Aorta (tissue), 5 donors: ENCODE measurements at regions not wholly inside any gene's neighbourhood (a gene's known extent, or its start where the extent isn't known, plus 50 kb on each side); places are given as distances from the start of the nearest gene placed in this dataset.
"Not testable (repeated sequence)": the region's sequence is repeated elsewhere in the genome, so short reads cannot be mapped to it uniquely, and the experiment has no call there.

ENCODE experiments used
- ATAC-seq: fragments of 200-7000 bp; cut with Tn5 transposase; one replicate; pipeline ENCODE4 v1.9.1; 2022; ENCODE audit warnings: moderate library complexity; ENCODE audit not compliant: low FRiP score
- DNase-seq, 2 donors: peaks; one replicate each; pipeline ENCODE4 v3.0.0-alpha.2; 2020
- H3K27ac ChIP-seq, 2 donors: one replicate each; pipeline ENCODE4 v1.5.1; 2013; ENCODE audit warnings: low read length in 2 of 2, mild to moderate bottlenecking in 2 of 2, moderate library complexity in 2 of 2, control low read depth in 1 of 2, inconsistent platforms in 1 of 2, low read depth in 1 of 2
- H3K27me3 ChIP-seq, 2 donors: one replicate each; pipeline ENCODE4 v1.6.1; 2013; ENCODE audit warnings: control low read depth in 1 of 2, low read length in 1 of 2, mild to moderate bottlenecking in 1 of 2, moderate library complexity in 1 of 2; ENCODE audit not compliant: insufficient read depth in 2 of 2, control insufficient read depth in 1 of 2
- H3K36me3 ChIP-seq, 2 donors: one replicate each; pipeline ENCODE4 v1.6.1; 2013; ENCODE audit warnings: control low read depth in 1 of 2, low read length in 1 of 2, mild to moderate bottlenecking in 1 of 2; ENCODE audit not compliant: insufficient read depth in 2 of 2, control insufficient read depth in 1 of 2
- H3K4me1 ChIP-seq, 2 donors: one replicate each; pipeline ENCODE4 v1.6.1; 2013; ENCODE audit warnings: low read length in 2 of 2, control low read depth in 1 of 2, mild to moderate bottlenecking in 1 of 2, moderate library complexity in 1 of 2; ENCODE audit not compliant: insufficient read depth in 2 of 2, control insufficient read depth in 1 of 2
- H3K4me3 ChIP-seq, 2 donors: one replicate each; pipeline ENCODE4 v1.5.1; 2013; ENCODE audit warnings: low read length in 2 of 2, control low read depth in 1 of 2, mild to moderate bottlenecking in 1 of 2
- H3K9me3 ChIP-seq: one replicate; pipeline ENCODE4 v1.6.1; 2013; ENCODE audit warnings: mild to moderate bottlenecking, low read length; ENCODE audit not compliant: control insufficient read depth
- WGBS, 2 donors: extraction: QIAGEN DNeasy Blood & Tissue Kit; methylation state at CpG; one replicate each; pipeline ENCODE4 v1.1.7; 2013; 5-methylcytosine and 5-hydroxymethylcytosine counted together
- intact Hi-C, 2 donors: fragments of 100-400 bp; cut with DNase I; formaldehyde crosslinking; loops; one replicate each; pipeline versions ENCODE4 v1.14.2 to v1.15.0; 2022
- donor health status: healthy with polysubstance abuse.
- donor health status: Bipolar disorder and iron deficiency.
- donor health status: DM: no; HTN: no; CAD: no.
- donor health status: DM: no; HTN: no; CAD: no.
- donor health status: DM: yes; HTN: yes; CAD: no.

GRCh38 chr4:63222466-63222865, 1186.8 kb downstream of the TECRL start:
- Histone ChIP-seq H3K36me3 (no peaks in the 10 kb centered on the region), H3K4me3 (no peak overlapping the region), H3K4me1 (no peaks in the 10 kb centered on the region), H3K9me3 (peaks cover 4% of the 10 kb centered on the region), H3K27me3 (peaks cover 0 to 1% of the 10 kb centered on the region in 2 donors), H3K27ac (no peak overlapping the region)
- 85 to 89% methylated on average over 3 of the region's 3 CpGs for WGBS, 2 donors
- DNase-seq = no peak
- intact Hi-C loops = loop anchor here in 1 of 2 donors (5.0 kb wide), 1 partner anchor 35 kb away; no protein-coding TSS in a partner anchor
- no peak for ATAC-seq

GRCh38 chr4:63221477-63221876, 1187.8 kb downstream of the TECRL start:
- intact Hi-C loops = loop anchor here in 1 of 2 donors (5.0 kb wide), 1 partner anchor 36 kb away; no protein-coding TSS in a partner anchor
- DNase-seq (no peak), ATAC-seq (no peak)
- Histone ChIP-seq H3K27ac (no peak overlapping the region), H3K9me3 (peaks cover 4% of the 10 kb centered on the region), H3K4me1 (no peaks in the 10 kb centered on the region), H3K36me3 (no peaks in the 10 kb centered on the region), H3K4me3 (no peak overlapping the region), H3K27me3 (peaks cover 0 to 1% of the 10 kb centered on the region in 2 donors)
- 92 to 95% methylated on average over 1 of the region's 1 CpG for WGBS, 2 donors

GRCh38 chr4:63218856-63219255, 1190.4 kb downstream of the TECRL start:
- ATAC-seq = no peak
- WGBS, 2 donors = 53 to 56% methylated on average over 7 of the region's 7 CpGs

GRCh38 chr4:63214076-63214475, 1195.2 kb downstream of the TECRL start:
- no peak for ATAC-seq
- Histone ChIP-seq H3K9me3 (peaks cover 2% of the 10 kb centered on the region), H3K4me3 (no peak overlapping the region), H3K27me3 (no peaks in the 10 kb centered on the region), H3K27ac (no peak overlapping the region), H3K36me3 (no peaks in the 10 kb centered on the region), H3K4me1 (no peaks in the 10 kb centered on the region)
- intact Hi-C loops = no loop called here
- no peak for DNase-seq

More at GRCh38 chr4:63218856-63219255, 1190.4 kb downstream of the TECRL start:
- H3K27ac ChIP-seq = no peak overlapping the region
- no peaks in the 10 kb centered on the region for H3K4me1 ChIP-seq
- intact Hi-C loops = no loop called here
- DNase-seq = no peak
- no peak overlapping the region for H3K4me3 ChIP-seq
- H3K36me3 ChIP-seq = no peaks in the 10 kb centered on the region
- H3K9me3 ChIP-seq = peaks cover 4% of the 10 kb centered on the region
- peaks cover 0 to 1% of the 10 kb centered on the region in 2 donors for H3K27me3 ChIP-seq

GRCh38 chr4:63211776-63212479, 1197.3 kb downstream of the TECRL start:
- 8 to 28% methylated on average over 2 of the region's 2 CpGs for WGBS, 2 donors
- H3K4me3 ChIP-seq = no peak overlapping the region
- ATAC-seq = no peak
- no peaks in the 10 kb centered on the region for H3K27me3 ChIP-seq
- H3K9me3 ChIP-seq = no peaks in the 10 kb centered on the region
- H3K4me1 ChIP-seq = no peaks in the 10 kb centered on the region
- DNase-seq = no peak
- no peaks in the 10 kb centered on the region for H3K36me3 ChIP-seq
- intact Hi-C loops = no loop called here
- no peak overlapping the region for H3K27ac ChIP-seq

GRCh38 chr4:63211375-63211774, 1197.9 kb downstream of the TECRL start:
- DNase-seq (no peak), ATAC-seq (no peak)
- Histone ChIP-seq H3K4me1 (no peaks in the 10 kb centered on the region), H3K27me3 (no peaks in the 10 kb centered on the region), H3K9me3 (no peaks in the 10 kb centered on the region), H3K27ac (no peak overlapping the region), H3K4me3 (no peak overlapping the region), H3K36me3 (no peaks in the 10 kb centered on the region)
- intact Hi-C loops = no loop called here
- 23 to 46% methylated on average over 2 of the region's 2 CpGs for WGBS, 2 donors

- H3K4me3 ChIP-seq, H3K9me3 ChIP-seq, ATAC-seq, H3K4me1 ChIP-seq, DNase-seq, H3K36me3 ChIP-seq, intact Hi-C loops, H3K27ac ChIP-seq, H3K27me3 ChIP-seq: not testable (repeated sequence)
- WGBS, 2 donors = 93 to 96% methylated on average over 3 of the region's 3 CpGs
Measured at GRCh38 chr4:63193029-63193428, 1216.2 kb downstream of the TECRL start.

- H3K27me3 ChIP-seq = no peaks in the 10 kb centered on the region
- no peak overlapping the region for H3K4me3 ChIP-seq
- no peaks in the 10 kb centered on the region for H3K4me1 ChIP-seq
- no peaks in the 10 kb centered on the region for H3K9me3 ChIP-seq
- H3K27ac ChIP-seq = no peak overlapping the region
- WGBS, 2 donors = 60 to 63% methylated on average over 2 of the region's 2 CpGs
- DNase-seq (no peak), ATAC-seq (no peak)
- H3K36me3 ChIP-seq = no peaks in the 10 kb centered on the region
- intact Hi-C loops = no loop called here
Measured at GRCh38 chr4:63171341-63171740, 1237.9 kb downstream of the TECRL start.

GRCh38 chr4:63170923-63171322, 1238.3 kb downstream of the TECRL start:
- Histone ChIP-seq H3K9me3 (no peaks in the 10 kb centered on the region), H3K4me3 (no peak overlapping the region), H3K27me3 (no peaks in the 10 kb centered on the region), H3K27ac (no peak overlapping the region), H3K36me3 (no peaks in the 10 kb centered on the region), H3K4me1 (no peaks in the 10 kb centered on the region)
- DNase-seq = no peak
- no peak for ATAC-seq
- intact Hi-C loops = no loop called here
- WGBS, 2 donors = 11 to 49% methylated on average over 2 of the region's 2 CpGs
